Colonic mucosa (tissue), 4 donors: ENCODE measurements at regions not wholly inside any gene's neighbourhood (a gene's known extent, or its start where the extent isn't known, plus 50 kb on each side); places are given as distances from the start of the nearest gene placed in this dataset.

Source experiments
- DNase-seq: peaks from one replicate; pipeline ENCODE4 v3.0.0-alpha.2; 2020
- H3K27ac ChIP-seq: fragments of 200-600 bp; one replicate; pipeline ENCODE4 v1.8.0; 2021
- H3K27me3 ChIP-seq: fragments of 200-600 bp; one replicate; pipeline ENCODE4 v1.8.0; 2021
- H3K36me3 ChIP-seq: fragments of 200-600 bp; one replicate; pipeline ENCODE4 v1.8.0; 2021
- H3K4me1 ChIP-seq: fragments of 200-600 bp; one replicate; pipeline ENCODE4 v1.8.0; 2021; ENCODE audit warnings: mild to moderate bottlenecking
- H3K4me3 ChIP-seq: fragments of 200-600 bp; one replicate; pipeline ENCODE4 v1.8.0; 2021
- H3K9ac ChIP-seq, 2 donors: one replicate each; pipeline ENCODE4 v1.7.0; 2013; ENCODE audit warnings: control low read depth in 2 of 2, low read depth in 2 of 2, low read length in 2 of 2
- H3K9me3 ChIP-seq: fragments of 200-600 bp; one replicate; pipeline ENCODE4 v1.8.0; 2021
- CTCF ChIP-seq: fragments of 200-600 bp; IDR thresholded peaks from one replicate; pipeline ENCODE4 v1.8.0; 2022; ENCODE audit warnings: antibody characterized with exemption, mild to moderate bottlenecking
- intact Hi-C: fragments of 100-400 bp; cut with DNase I; formaldehyde crosslinking; loops from one replicate; pipeline ENCODE4 v1.14.1; 2022
- donor health status: healthy.
- donor health status: DM: no; HTN: no; CAD: no.
- donor health status: DM: no; HTN: no; CAD: no.

- Histone ChIP-seq H3K36me3 (no peaks in the 10 kb centered on the region), H3K27me3 (no peaks in the 10 kb centered on the region), H3K4me1 (no peaks in the 10 kb centered on the region), H3K9ac (no peak overlapping the region), H3K4me3 (no peak overlapping the region), H3K9me3 (no peaks in the 10 kb centered on the region), H3K27ac (no peak overlapping the region)
- intact Hi-C loops, result no loop called here
- DNase-seq, result no peak
- no peak for TF ChIP-seq CTCF
Measured at GRCh38 chr18:38606841-38607240, 1041.2 kb upstream of the CELF4 start.

DNA sequence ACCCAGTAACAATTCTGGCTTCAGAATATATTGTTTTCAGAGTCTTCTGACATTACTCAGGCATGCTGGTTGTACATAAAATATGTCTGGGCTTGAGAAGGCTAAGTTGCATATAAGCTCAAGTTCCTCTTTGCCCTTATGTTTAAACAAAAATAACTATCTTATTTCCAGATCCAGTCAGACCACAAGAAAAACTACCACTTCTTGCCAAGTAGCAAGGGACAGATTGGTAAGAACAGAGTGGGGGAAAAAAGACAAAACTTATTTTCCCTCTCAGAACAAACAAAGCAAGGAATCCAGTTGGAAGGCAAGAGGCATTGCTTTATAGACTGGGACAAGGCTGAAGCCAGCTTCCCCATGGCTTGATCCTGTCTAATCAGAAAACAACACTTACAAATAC, 1036.7 kb upstream of the CELF4 start:
- no peak overlapping the region for H3K4me3 ChIP-seq
- H3K27me3 ChIP-seq, result no peaks in the 10 kb centered on the region
- no peak overlapping the region for H3K9ac ChIP-seq
- H3K27ac ChIP-seq, result no peak overlapping the region
- no peak for DNase-seq
- intact Hi-C loops, result no loop called here
- TF ChIP-seq CTCF, result no peak
- no peaks in the 10 kb centered on the region for H3K4me1 ChIP-seq
- no peaks in the 10 kb centered on the region for H3K9me3 ChIP-seq
- H3K36me3 ChIP-seq, result no peaks in the 10 kb centered on the region

GRCh38 chr18:38587571-38587970, 1022.0 kb upstream of the CELF4 start:
- H3K9ac ChIP-seq, result no peak overlapping the region
- H3K9me3 ChIP-seq, result no peaks in the 10 kb centered on the region
- intact Hi-C loops, result no loop called here
- H3K4me3 ChIP-seq, result no peak overlapping the region
- DNase-seq, result no peak
- TF ChIP-seq CTCF, result no peak
- no peaks in the 10 kb centered on the region for H3K27me3 ChIP-seq
- no peak overlapping the region for H3K27ac ChIP-seq
- H3K4me1 ChIP-seq, result no peaks in the 10 kb centered on the region
- H3K36me3 ChIP-seq, result no peaks in the 10 kb centered on the region

DNA sequence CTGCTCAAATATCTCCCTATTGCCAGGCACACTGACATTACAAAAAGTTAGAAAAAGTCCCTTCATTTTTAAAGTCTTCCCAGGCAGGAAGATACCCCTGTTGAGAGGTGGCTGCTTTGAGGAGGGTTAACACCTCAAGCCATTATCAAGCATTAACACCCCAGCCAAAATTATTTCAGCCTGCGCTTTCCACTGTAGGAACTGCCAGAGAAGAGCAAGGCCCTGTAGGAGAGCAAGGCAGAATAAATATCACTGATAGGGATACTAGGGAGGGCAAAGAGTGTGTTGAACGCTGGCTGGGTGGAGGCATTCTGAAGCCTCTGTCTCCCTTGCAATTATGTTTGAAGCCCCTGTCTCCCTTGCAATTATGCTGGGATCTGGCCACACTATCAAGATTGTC, 1020.7 kb upstream of the CELF4 start:
- H3K9ac ChIP-seq, result no peak overlapping the region
- no peaks in the 10 kb centered on the region for H3K27me3 ChIP-seq
- H3K4me1 ChIP-seq, result no peaks in the 10 kb centered on the region
- no peak overlapping the region for H3K27ac ChIP-seq
- intact Hi-C loops, result no loop called here
- no peaks in the 10 kb centered on the region for H3K9me3 ChIP-seq
- H3K4me3 ChIP-seq, result no peak overlapping the region
- TF ChIP-seq CTCF, result no peak
- no peaks in the 10 kb centered on the region for H3K36me3 ChIP-seq
- no peak for DNase-seq

- no peaks in the 10 kb centered on the region for H3K9me3 ChIP-seq
- no peaks in the 10 kb centered on the region for H3K36me3 ChIP-seq
- no peak for TF ChIP-seq CTCF
- no peak overlapping the region for H3K4me3 ChIP-seq
- no peak for DNase-seq
- no peak overlapping the region for H3K9ac ChIP-seq
- no peaks in the 10 kb centered on the region for H3K4me1 ChIP-seq
- no peak overlapping the region for H3K27ac ChIP-seq
- intact Hi-C loops, result no loop called here
- H3K27me3 ChIP-seq, result no peaks in the 10 kb centered on the region
Measured at GRCh38 chr18:38579764-38580163, 1014.2 kb upstream of the CELF4 start.

DNA sequence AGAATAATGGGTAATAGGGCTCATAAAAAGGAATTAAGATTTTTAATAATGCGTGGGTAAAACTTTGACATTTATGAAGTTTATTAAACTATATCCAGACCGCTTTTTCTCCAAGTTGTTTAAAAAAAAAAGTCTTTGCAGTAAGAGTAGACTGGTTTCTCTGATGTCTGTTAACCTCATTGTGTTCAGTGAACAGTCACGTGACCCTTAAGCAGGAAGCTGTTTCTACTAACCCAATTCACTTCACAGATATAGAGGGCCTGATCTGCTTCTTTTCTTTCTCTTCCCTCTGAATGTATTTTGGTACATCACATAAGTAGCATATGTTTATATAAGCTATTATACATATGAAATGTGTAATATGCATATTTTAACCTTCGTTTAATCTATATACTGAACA, 1011.3 kb upstream of the CELF4 start:
- H3K27ac ChIP-seq, result no peak overlapping the region
- TF ChIP-seq CTCF, result no peak
- no peaks in the 10 kb centered on the region for H3K9me3 ChIP-seq
- intact Hi-C loops, result no loop called here
- no peak for DNase-seq
- H3K27me3 ChIP-seq, result no peaks in the 10 kb centered on the region
- H3K9ac ChIP-seq, result no peak overlapping the region
- H3K4me1 ChIP-seq, result no peaks in the 10 kb centered on the region
- H3K36me3 ChIP-seq, result no peaks in the 10 kb centered on the region
- H3K4me3 ChIP-seq, result no peak overlapping the region
